ENCODE measurements at regions not wholly inside any gene's neighbourhood (a gene's known extent, or its start where the extent isn't known, plus 50 kb on each side); places are given as distances from the start of the nearest gene placed in this dataset.
"Not testable (repeated sequence)": the region's sequence is repeated elsewhere in the genome, so short reads cannot be mapped to it uniquely, and the experiment has no call there.

GRCh38 chr11:29061452-29061851 is 953.3 kb downstream of the METTL15 start:
- no peak overlapping the region for H3K4me3 ChIP-seq
- H3K27me3 ChIP-seq (ENCODE audit: low read depth) = no peaks in the 10 kb centered on the region
- intact Hi-C loops (cut with micrococcal nuclease) = no loop called here
- H3K27ac ChIP-seq (replicated peaks) = no peak overlapping the region
- TF ChIP-seq CTCF (IDR thresholded peaks at IDR 0.05; ENCODE audit: borderline replicate concordance) = no peak
- H3K4me1 ChIP-seq = no peaks in the 10 kb centered on the region
- peaks cover 9% of the 10 kb centered on the region for H3K9me3 ChIP-seq (replicated peaks)
- no peak for DNase-seq
- no peaks in the 10 kb centered on the region for H3K36me3 ChIP-seq

GRCh38 chr11:29056487-29056886 is 948.3 kb downstream of the METTL15 start:
- peaks cover 28% of the 10 kb centered on the region for H3K9me3 ChIP-seq (replicated peaks)
- H3K4me3 ChIP-seq; DNase-seq; H3K27me3 ChIP-seq (ENCODE audit: low read depth); H3K36me3 ChIP-seq; H3K4me1 ChIP-seq; intact Hi-C loops (cut with micrococcal nuclease); H3K27ac ChIP-seq (replicated peaks): not testable (repeated sequence)

- Histone ChIP-seq H3K9me3 (replicated peaks) (peaks cover 24% of the 10 kb centered on the region), H3K27me3 (ENCODE audit: low read depth) (no peaks in the 10 kb centered on the region), H3K36me3 (no peaks in the 10 kb centered on the region), H3K4me1 (no peaks in the 10 kb centered on the region), H3K27ac (replicated peaks) (no peak overlapping the region), H3K4me3 (no peak overlapping the region)
- DNase-seq = no peak
- intact Hi-C loops (cut with micrococcal nuclease) = no loop called here
- no peak for TF ChIP-seq CTCF (IDR thresholded peaks at IDR 0.05; ENCODE audit: borderline replicate concordance)
Observed at GRCh38 chr11:29051935-29052334, 943.7 kb downstream of the METTL15 start.

- H3K27ac ChIP-seq (replicated peaks); DNase-seq; intact Hi-C loops (cut with micrococcal nuclease); H3K27me3 ChIP-seq (ENCODE audit: low read depth); H3K4me1 ChIP-seq; H3K4me3 ChIP-seq; H3K36me3 ChIP-seq: not testable (repeated sequence)
- H3K9me3 ChIP-seq (replicated peaks) = peaks cover 17% of the 10 kb centered on the region
Observed at GRCh38 chr11:29050962-29051361, 942.8 kb downstream of the METTL15 start.

- intact Hi-C loops (cut with micrococcal nuclease) = no loop called here
Observed at GRCh38 chr11:29040489-29040888, 932.3 kb downstream of the METTL15 start.

GRCh38 chr11:29032384-29033149 is 924.4 kb downstream of the METTL15 start:
- Histone ChIP-seq H3K4me1 (no peaks in the 10 kb centered on the region), H3K4me3 (no peak overlapping the region), H3K9me3 (replicated peaks) (peaks cover 32% of the 10 kb centered on the region), H3K27ac (replicated peaks) (no peak overlapping the region), H3K27me3 (ENCODE audit: low read depth) (no peaks in the 10 kb centered on the region), H3K36me3 (no peaks in the 10 kb centered on the region)
- TF ChIP-seq CTCF (IDR thresholded peaks at IDR 0.05; ENCODE audit: borderline replicate concordance) = no peak
- intact Hi-C loops (cut with micrococcal nuclease) = no loop called here
- DNase-seq = no peak

More at GRCh38 chr11:29040489-29040888, 932.3 kb downstream of the METTL15 start:
- Histone ChIP-seq H3K36me3 (no peaks in the 10 kb centered on the region), H3K9me3 (replicated peaks) (peaks cover 19% of the 10 kb centered on the region), H3K27ac (replicated peaks) (no peak overlapping the region), H3K4me1 (no peaks in the 10 kb centered on the region), H3K4me3 (no peak overlapping the region), H3K27me3 (ENCODE audit: low read depth) (no peaks in the 10 kb centered on the region)
- TF ChIP-seq CTCF (IDR thresholded peaks at IDR 0.05; ENCODE audit: borderline replicate concordance) = no peak
- DNase-seq = no peak

Measured in left ventricle myocardium inferior (tissue), 1 donor.